Transverse colon (tissue), 4 donors: ENCODE measurements at regions not wholly inside any gene's neighbourhood (a gene's known extent, or its start where the extent isn't known, plus 50 kb on each side); places are given as distances from the start of the nearest gene placed in this dataset.

ENCODE experiments used
- CTCF ChIP-seq, 5 experiments: fragments of 200-600 bp in 3 of 5; fragments of 450-650 bp in 2 of 5; sonication (generic) in 3 of 5; IDR thresholded peaks; 1 replicate in 2 of 5; 2 replicates in 3 of 5; pipeline ENCODE4 v1.5.1; 2016 to 2017; ENCODE audit warnings: antibody characterized with exemption in 5 of 5, inconsistent platforms in 3 of 5, mild to moderate bottlenecking in 2 of 5, moderate library complexity in 1 of 5
- EP300 ChIP-seq: sonication (generic); formaldehyde crosslinking; IDR thresholded peaks from one replicate; pipeline ENCODE4 v1.6.1; 2017; ENCODE audit warnings: antibody characterized with exemption, low read depth
- POLR2A ChIP-seq: fragments of 450-650 bp; IDR thresholded peaks from one replicate; pipeline ENCODE4 v1.6.1; 2016; ENCODE audit warnings: antibody characterized with exemption, mild to moderate bottlenecking, moderate library complexity
- POLR2AphosphoS5 ChIP-seq, 3 donors: sonication (generic); formaldehyde crosslinking; IDR thresholded peaks; one replicate each; pipeline ENCODE4 v1.6.1; 2016; ENCODE audit warnings: antibody characterized with exemption in 3 of 3

- TF ChIP-seq CTCF (IDR thresholded peaks at IDR 0.05): no peak
- no peak for TF ChIP-seq EP300
- no peak for TF ChIP-seq POLR2A
- no peak for TF ChIP-seq POLR2AphosphoS5 (IDR thresholded peaks at IDR 0.05)
Observed at GRCh38 chr4:175297965-175298565, 379.9 kb downstream of the ADAM29 start.
